K562 (cell line): ENCODE measurements at regions not wholly inside any gene's neighbourhood (a gene's known extent, or its start where the extent isn't known, plus 50 kb on each side); places are given as distances from the start of the nearest gene placed in this dataset.

ENCODE experiments used
- ATAC-seq: fragments of 200-7000 bp; cut with Tn5 transposase; 3 replicates; pipeline ENCODE4 v1.9.1; 2020; ENCODE audit warnings: moderate library complexity
- BruUV-seq: library from RNA; stranded (reverse); fragments of 400-500 nt; replicated peaks from 2 replicates; lab custom pipeline; 2021; lab: Mats Ljungman, UMichigan
- CTCF ChIA-PET: fragments of 300-600 bp; formaldehyde crosslinking; extraction: SDS; loops from one replicate; lab custom pipeline; 2021; ENCODE audit warnings: low intra/inter-chr PET ratio; lab: Yijun Ruan, JAX
- POLR2A ChIA-PET: fragments of 300-600, 350-650 bp; sonication (Branson Sonifier 250); formaldehyde crosslinking; extraction: SDS; loops from one replicate; lab custom pipeline; 2021; ENCODE audit warnings: antibody characterized with exemption, inconsistent platforms; lab: Yijun Ruan, JAX
- DNase-seq, 4 experiments: peaks; one replicate each; pipeline versions ENCODE4 v3.0.0 to v3.0.0-alpha.2; 2011 to 2018; ENCODE audit warnings: low spot score in 3 of 4, mixed read lengths in 3 of 4; ENCODE audit errors: extremely low read depth in 1 of 4
- FAIRE-seq: peaks from 2 replicates; lab custom pipeline; 2011; peaks lifted over from hg19 to GRCh38; lab: Jason Lieb, UNC
- H2AFZ ChIP-seq: 2 replicates; pipeline ENCODE4 v1.6.0; 2011; ENCODE audit warnings: low read depth, low read length, control low read depth, inconsistent platforms
- H3K27ac ChIP-seq: fragments of 200-600 bp; 3 replicates; pipeline ENCODE4 v1.8.0; 2011; ENCODE audit warnings: low read depth, mild to moderate bottlenecking, control low read depth, inconsistent platforms, low read length, moderate library complexity, mixed read lengths; ENCODE audit errors: extremely low read depth
- H3K27me3 ChIP-seq, 2 experiments: fragments of 300-600 bp in 1 of 2; 2 replicates in 1 of 2; 3 replicates in 1 of 2; pipeline versions ENCODE4 v1.6.0 to v1.8.0; 2011; ENCODE audit warnings: inconsistent platforms in 2 of 2, low read length in 2 of 2, mild to moderate bottlenecking in 1 of 2, mixed read lengths in 1 of 2, moderate library complexity in 1 of 2; ENCODE audit not compliant: control insufficient read depth in 2 of 2, insufficient read depth in 2 of 2
- H3K36me3 ChIP-seq: fragments of 300-600 bp; 3 replicates; pipeline ENCODE4 v1.8.0; 2011; ENCODE audit warnings: mild to moderate bottlenecking, low read length, inconsistent platforms; ENCODE audit not compliant: control insufficient read depth, insufficient read depth
- H3K4me1 ChIP-seq, 2 experiments: fragments of 200-600 bp in 1 of 2; replicated peaks in 1 of 2; 2 replicates in 1 of 2; 3 replicates in 1 of 2; pipeline versions ENCODE4 v1.5.1 to v1.8.0; 2011; ENCODE audit warnings: inconsistent platforms in 2 of 2, low read length in 2 of 2, mild to moderate bottlenecking in 1 of 2, mixed read lengths in 1 of 2, moderate library complexity in 1 of 2; ENCODE audit not compliant: control insufficient read depth in 2 of 2, insufficient read depth in 2 of 2
- H3K4me2 ChIP-seq: 2 replicates; pipeline ENCODE4 v1.6.1; 2011; ENCODE audit warnings: low read length, control low read depth, inconsistent platforms, mixed read lengths; ENCODE audit not compliant: insufficient read depth
- H3K4me3 ChIP-seq: fragments of 200-600 bp; sonication (generic), shearing (Covaris generic); 2 replicates; pipeline ENCODE4 v1.5.1; 2016; ENCODE audit warnings: control low read depth, inconsistent platforms
- H3K79me2 ChIP-seq: fragments of 200-600 bp; 3 replicates; pipeline ENCODE4 v1.8.0; 2011; ENCODE audit warnings: low read length, inconsistent platforms; ENCODE audit not compliant: control insufficient read depth, insufficient read depth
- H3K9ac ChIP-seq, 2 experiments: 2 replicates each; pipeline versions ENCODE4 v1.6.0 to v1.6.1; 2011; ENCODE audit warnings: low read depth in 2 of 2, low read length in 2 of 2, control low read depth in 1 of 2, inconsistent platforms in 1 of 2, mild to moderate bottlenecking in 1 of 2, mixed read lengths in 1 of 2; ENCODE audit not compliant: insufficient read depth in 1 of 2
- H3K9me1 ChIP-seq: one replicate; pipeline ENCODE4 v1.6.0; 2011; ENCODE audit warnings: inconsistent platforms, mild to moderate bottlenecking, low read length, moderate library complexity; ENCODE audit not compliant: control insufficient read depth, insufficient read depth
- H3K9me3 ChIP-seq: replicated peaks from 2 replicates; pipeline ENCODE4 v1.5.1; 2011; ENCODE audit warnings: low read depth, low read length, inconsistent platforms; ENCODE audit not compliant: control insufficient read depth, insufficient read depth
- H4K20me1 ChIP-seq: replicated peaks from 2 replicates; pipeline ENCODE4 v1.6.1; 2011; ENCODE audit warnings: low read length, inconsistent platforms, mixed read lengths; ENCODE audit not compliant: control insufficient read depth, insufficient read depth
- FOXA3 ChIP-seq, 2 experiments: fragments of 450-650 bp in 1 of 2; sonication (generic) in 1 of 2; formaldehyde crosslinking; IDR thresholded peaks in 1 of 2; conservative IDR thresholded peaks in 1 of 2; 2 replicates each; pipeline versions ENCODE4 v1.4.0 to v1.8.0; 2020 to 2022; ENCODE audit warnings: mild to moderate bottlenecking in 2 of 2, missing genetic modification reagents in 1 of 2
- GABPB2 ChIP-seq: fragments of 250-450 bp; sonication (Bioruptor Pico); conservative IDR thresholded peaks from 2 replicates; pipeline ENCODE4 v1.5.1; 2021; ENCODE audit warnings: mild to moderate bottlenecking
- JUND ChIP-seq, 2 experiments: IDR thresholded peaks; 2 replicates in 1 of 2; 3 replicates in 1 of 2; pipeline ENCODE4 v1.6.1; 2011; ENCODE audit warnings: borderline replicate concordance in 2 of 2, low read depth in 2 of 2, low read length in 2 of 2, improper control_type of control experiment in 1 of 2, missing biosample characterization in 1 of 2, missing genetic modification characterization in 1 of 2, missing genetic modification reagents in 1 of 2
- KAT7 ChIP-seq: sonication (generic); formaldehyde crosslinking; IDR thresholded peaks from 2 replicates; pipeline ENCODE4 v1.8.0; 2022; ENCODE audit warnings: missing genetic modification reagents, mild to moderate bottlenecking, borderline replicate concordance
- NONO ChIP-seq, 2 experiments: fragments of 200-400 bp in 1 of 2; fragments of 450-650 bp in 1 of 2; formaldehyde crosslinking in 1 of 2; IDR thresholded peaks; 2 replicates each; pipeline ENCODE4 v1.6.1; 2017; ENCODE audit warnings: low read depth in 2 of 2, mild to moderate bottlenecking in 2 of 2, moderate library complexity in 2 of 2, low read length in 1 of 2
- PTBP1 ChIP-seq: fragments of 200-400 bp; formaldehyde crosslinking; IDR thresholded peaks from 2 replicates; pipeline ENCODE4 v1.6.1; 2017; ENCODE audit warnings: low read depth, low read length
- SLC30A9 ChIP-seq: fragments of 250-450 bp; sonication (Bioruptor Pico); IDR thresholded peaks from 2 replicates; pipeline ENCODE4 v1.8.0; 2022; ENCODE audit warnings: mild to moderate bottlenecking, moderate library complexity
- SP1 ChIP-seq: sonication (generic); formaldehyde crosslinking; IDR thresholded peaks from 2 replicates; pipeline ENCODE4 v1.8.1; 2022; ENCODE audit warnings: mild to moderate bottlenecking, missing genetic modification reagents
- TAF15 ChIP-seq: fragments of 200-400 bp; formaldehyde crosslinking; IDR thresholded peaks from 2 replicates; pipeline ENCODE4 v1.6.1; 2017; ENCODE audit warnings: mild to moderate bottlenecking, low read depth, low read length, moderate library complexity
- ZKSCAN1 ChIP-seq: fragments of 150-350 bp; IDR thresholded peaks from 2 replicates; pipeline ENCODE4 v1.6.1; 2016; ENCODE audit warnings: low read depth, low read length
- ZNF121 ChIP-seq: sonication (generic); formaldehyde crosslinking; conservative IDR thresholded peaks from 2 replicates; pipeline ENCODE4 v1.8.0; 2022; ENCODE audit warnings: missing genetic modification reagents
- ZNF282 ChIP-seq: sonication (generic); formaldehyde crosslinking; IDR thresholded peaks from 2 replicates; pipeline ENCODE4 v1.8.1; 2023; ENCODE audit warnings: missing genetic modification reagents
- ZNF76 ChIP-seq: fragments of 250-450 bp; sonication (Bioruptor Pico); IDR thresholded peaks from 2 replicates; pipeline ENCODE4 v1.4.0; 2020; ENCODE audit warnings: mild to moderate bottlenecking, moderate library complexity, borderline replicate concordance
- WGBS: fragments of 100-300 bp; shearing (Covaris generic); methylation state at CpG from one replicate; pipeline ENCODE4 v1.1.6; 2016; ENCODE audit warnings: low coverage, mixed read lengths; ENCODE audit not compliant: insufficient coverage; ENCODE audit errors: missing lambda C conversion rate; 5-methylcytosine and 5-hydroxymethylcytosine counted together
- in situ Hi-C: fragments of 300-500 bp; cut with MboI; formaldehyde crosslinking; loops from 4 replicates; pipeline ENCODE4 v1.15.0; 2018; ENCODE audit warnings: inconsistent platforms, mixed read lengths
- intact Hi-C: fragments of 100-400 bp; cut with micrococcal nuclease; formaldehyde crosslinking; loops from 2 replicates; pipeline ENCODE4 v1.14.2; 2022
- TF ChIP-seq, protein P1 (sequence below): sonication (generic); formaldehyde crosslinking; IDR thresholded peaks from 2 replicates; pipeline ENCODE4 v1.8.0; 2022; ENCODE audit warnings: mild to moderate bottlenecking, missing genetic modification reagents

DNA sequence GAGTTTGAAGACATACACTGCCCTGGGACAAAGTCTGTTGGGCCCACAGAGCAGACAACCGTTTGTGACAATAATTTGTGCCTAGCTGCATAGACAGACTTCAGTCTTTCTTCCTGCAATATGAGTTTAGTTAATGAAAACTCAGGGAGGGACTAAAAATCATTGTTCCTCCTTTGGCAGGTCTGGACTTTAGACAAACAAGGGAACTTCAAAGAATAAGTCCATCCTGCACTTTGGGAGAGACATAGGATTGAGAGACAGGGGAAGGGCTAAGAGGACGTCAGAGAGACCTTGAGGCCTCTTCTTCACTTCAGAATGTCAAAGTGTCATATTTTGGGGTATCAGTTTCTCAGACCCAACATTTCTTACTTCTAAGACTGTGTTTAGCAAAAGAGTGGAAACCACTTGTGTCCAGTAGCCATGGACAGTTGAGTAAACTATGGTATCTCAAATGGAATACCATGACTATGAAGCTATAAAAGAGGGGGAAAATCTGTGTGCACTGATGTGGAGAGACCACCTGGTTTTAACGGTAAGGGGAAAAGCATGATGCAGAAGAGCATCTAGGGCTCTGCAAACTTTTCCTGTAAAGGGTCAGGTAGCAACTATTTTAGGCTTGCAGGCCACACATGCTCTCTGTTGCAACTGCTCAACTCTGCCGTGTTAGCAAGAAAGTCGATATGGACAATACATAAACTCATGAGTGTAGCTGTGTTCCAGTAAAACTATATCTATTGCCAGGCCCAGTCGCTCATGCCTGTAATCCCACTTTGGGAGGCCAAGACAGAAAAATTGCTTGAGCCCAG lies 217.8 kb upstream of the SH3BP4 start:
- Histone ChIP-seq H3K79me2 (no peaks in the 10 kb centered on the region), H3K27ac (no peak overlapping the region), H3K4me3 (no peak overlapping the region), H3K4me2 (no peak overlapping the region), H3K36me3 (no peaks in the 10 kb centered on the region)
- ChIA-PET CTCF (no interaction called here), POLR2A (no interaction called here)
- no peak for DNase-seq
- no peak for ATAC-seq
- TF ChIP-seq SLC30A9 (no peak), TAF15 (no peak), SP1 (CRISPR knock-in tag) (no peak), KAT7 (no peak), ZKSCAN1 (no peak), GABPB2 (no peak)
- TF ChIP-seq, all 486 proteins: peak for 0
- no peak for FAIRE-seq
- intact Hi-C loops = no loop called here
- Histone ChIP-seq H3K9ac (no peak overlapping the region), H3K9me1 (no peaks in the 10 kb centered on the region), H3K4me1 (no peaks in the 10 kb centered on the region), H3K27me3 (no peaks in the 10 kb centered on the region), H3K9me3 (no peaks in the 10 kb centered on the region), H2AFZ (no peak overlapping the region), H4K20me1 (no peaks in the 10 kb centered on the region)
- 0% methylated on average over 6 of the region's 6 CpGs for WGBS
- in situ Hi-C loops = no loop called here
- BruUV-seq = no TSS peak

DNA sequence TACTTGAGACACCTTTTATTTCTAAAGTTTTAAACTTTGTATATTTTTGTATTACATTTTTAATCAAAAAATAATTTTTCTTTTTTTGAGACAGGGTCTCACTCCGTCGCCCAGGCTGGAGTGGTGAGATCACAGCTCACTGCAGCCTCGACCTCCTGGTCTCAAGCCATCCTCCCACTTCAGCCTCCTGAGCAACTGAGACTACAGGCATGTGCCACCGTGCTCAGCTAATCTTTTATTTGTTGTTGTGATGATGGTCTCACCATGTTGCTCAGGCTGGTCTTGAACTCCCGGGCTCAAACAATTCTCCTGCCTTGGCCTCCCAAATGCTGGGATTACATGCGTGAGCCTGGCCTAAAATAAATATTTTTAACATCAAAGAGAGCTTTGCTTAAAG lies 218.7 kb upstream of the SH3BP4 start:
- WGBS = 0% methylated on average over 5 of the region's 6 CpGs
- Histone ChIP-seq H3K4me2 (no peak overlapping the region), H3K36me3 (no peaks in the 10 kb centered on the region), H2AFZ (no peak overlapping the region), H3K9ac (no peak overlapping the region), H3K27me3 (no peaks in the 10 kb centered on the region), H4K20me1 (no peaks in the 10 kb centered on the region), H3K79me2 (no peaks in the 10 kb centered on the region), H3K4me3 (no peak overlapping the region), H3K9me1 (no peaks in the 10 kb centered on the region), H3K27ac (no peak overlapping the region), H3K9me3 (no peaks in the 10 kb centered on the region), H3K4me1 (no peaks in the 10 kb centered on the region)
- ATAC-seq (no peak), DNase-seq (no peak), FAIRE-seq (no peak)
- ChIA-PET CTCF (no interaction called here), POLR2A (no interaction called here)
- BruUV-seq = no TSS peak
- TF ChIP-seq ZNF121 (no peak), NONO (IDR thresholded peaks at IDR 0.05; ENCODE audit: low read depth in 2 of 2, low read length in 1 of 2) (no peak), PTBP1 (no peak), FOXA3 (CRISPR knock-in tag; conservative IDR thresholded peaks at IDR 0.05 in 1 of 2, IDR thresholded peaks at IDR 0.05 in 1 of 2) (no peak), ZNF76 (CRISPR knock-in tag) (no peak), JUND (IDR thresholded peaks at IDR 0.05; ENCODE audit: borderline replicate concordance, low read depth, low read length) (no peak), JUND (tag; IDR thresholded peaks at IDR 0.05; ENCODE audit: borderline replicate concordance, low read depth, low read length) (no peak), ZNF282 (CRISPR knock-in tag) (no peak)
- TF ChIP-seq, protein P1, sequence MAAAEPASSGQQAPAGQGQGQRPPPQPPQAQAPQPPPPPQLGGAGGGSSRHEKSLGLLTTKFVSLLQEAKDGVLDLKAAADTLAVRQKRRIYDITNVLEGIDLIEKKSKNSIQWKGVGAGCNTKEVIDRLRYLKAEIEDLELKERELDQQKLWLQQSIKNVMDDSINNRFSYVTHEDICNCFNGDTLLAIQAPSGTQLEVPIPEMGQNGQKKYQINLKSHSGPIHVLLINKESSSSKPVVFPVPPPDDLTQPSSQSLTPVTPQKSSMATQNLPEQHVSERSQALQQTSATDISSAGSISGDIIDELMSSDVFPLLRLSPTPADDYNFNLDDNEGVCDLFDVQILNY = no peak
- intact Hi-C loops = no loop called here
- in situ Hi-C loops = no loop called here
